HepG2 (cell line): ENCODE measurements at regions not wholly inside any gene's neighbourhood (a gene's known extent, or its start where the extent isn't known, plus 50 kb on each side); places are given as distances from the start of the nearest gene placed in this dataset.
A peak's percentile ranks its signal among the peaks of the same experiment; 100 is the strongest.

Source experiments
- ATAC-seq: fragments of 200-7000 bp; cut with Tn5 transposase; 3 replicates; pipeline ENCODE4 v1.9.1; 2020; ENCODE audit warnings: mild to moderate bottlenecking, moderate library complexity
- BruUV-seq: library from RNA; stranded (reverse); fragments of 400-500 nt; replicated peaks from 2 replicates; lab custom pipeline; 2021; lab: Mats Ljungman, UMichigan
- CTCF ChIA-PET: fragments of 300-600 bp; formaldehyde crosslinking; extraction: SDS; loops from one replicate; lab custom pipeline; 2021; ENCODE audit warnings: low total read pairs, inconsistent platforms, low intra/inter-chr PET ratio; lab: Yijun Ruan, JAX
- POLR2A ChIA-PET: fragments of 350-600 bp; sonication (Branson Sonifier 250); formaldehyde crosslinking; loops from one replicate; lab custom pipeline; 2020; ENCODE audit warnings: antibody characterized with exemption, inconsistent platforms; lab: Yijun Ruan, JAX
- DNase-seq: peaks from one replicate; pipeline ENCODE4 v3.0.0-alpha.2; 2015; ENCODE audit warnings: low spot score
- FAIRE-seq: peaks from 3 replicates; lab custom pipeline; 2011; peaks lifted over from hg19 to GRCh38; lab: Jason Lieb, UNC
- H2AFZ ChIP-seq: one replicate; pipeline ENCODE4 v1.6.1; 2011; ENCODE audit warnings: low read length, inconsistent platforms
- H3K27ac ChIP-seq: fragments of 300-600 bp; 3 replicates; pipeline ENCODE4 v1.8.0; 2011; ENCODE audit warnings: mixed run types, mild to moderate bottlenecking, mixed read lengths, low read length, inconsistent platforms; ENCODE audit not compliant: insufficient read depth; ENCODE audit errors: extremely low read length
- H3K27me3 ChIP-seq, 2 experiments: fragments of 200-600 bp in 1 of 2; 2 replicates in 1 of 2; 3 replicates in 1 of 2; pipeline versions ENCODE4 v1.6.0 to v1.8.0; 2011; ENCODE audit warnings: low read length in 2 of 2, mild to moderate bottlenecking in 2 of 2, moderate library complexity in 2 of 2, inconsistent platforms in 1 of 2; ENCODE audit not compliant: insufficient read depth in 2 of 2, control insufficient read depth in 1 of 2
- H3K36me3 ChIP-seq, 2 experiments: fragments of 200-600 bp in 1 of 2; replicated peaks in 1 of 2; 2 replicates in 1 of 2; 3 replicates in 1 of 2; pipeline versions ENCODE4 v1.5.1 to v1.8.0; 2011; ENCODE audit warnings: low read length in 2 of 2, inconsistent platforms in 1 of 2; ENCODE audit not compliant: insufficient read depth in 2 of 2, control insufficient read depth in 1 of 2
- H3K4me1 ChIP-seq: 2 replicates; pipeline ENCODE4 v1.5.1; 2012; ENCODE audit warnings: low read length, inconsistent platforms; ENCODE audit not compliant: insufficient read depth
- H3K4me2 ChIP-seq: 2 replicates; pipeline ENCODE4 v1.6.0; 2011; ENCODE audit warnings: low read depth, low read length, inconsistent platforms
- H3K4me3 ChIP-seq, 3 experiments: fragments of 200-600 bp in 1 of 3; sonication (generic), shearing (Covaris generic) in 1 of 3; replicated peaks in 1 of 3; 2 replicates each; pipeline ENCODE4 v1.5.1; 2011 to 2016; ENCODE audit warnings: low read length in 3 of 3, inconsistent platforms in 2 of 3, low read depth in 2 of 3, mild to moderate bottlenecking in 2 of 3, control low read depth in 1 of 3, mixed read lengths in 1 of 3; ENCODE audit not compliant: insufficient read depth in 1 of 3
- H3K79me2 ChIP-seq: one replicate; pipeline ENCODE4 v1.6.1; 2011; ENCODE audit warnings: low read length, inconsistent platforms; ENCODE audit not compliant: insufficient read depth
- H3K9ac ChIP-seq: 2 replicates; pipeline ENCODE4 v1.6.0; 2011; ENCODE audit warnings: mild to moderate bottlenecking, low read depth, low read length, inconsistent platforms; ENCODE audit not compliant: insufficient read depth
- H3K9me3 ChIP-seq: 2 replicates; pipeline ENCODE4 v1.5.1; 2012; ENCODE audit warnings: mild to moderate bottlenecking, low read length
- H4K20me1 ChIP-seq: 2 replicates; pipeline ENCODE4 v1.6.0; 2011; ENCODE audit warnings: inconsistent platforms, mild to moderate bottlenecking, low read length, moderate library complexity; ENCODE audit not compliant: insufficient read depth
- CEBPB ChIP-seq: IDR thresholded peaks from 2 replicates; pipeline ENCODE4 v1.6.1; 2011; ENCODE audit warnings: low read depth, low read length, improper control_type of control experiment, borderline replicate concordance
- ZNF619 ChIP-seq: sonication (generic); formaldehyde crosslinking; IDR thresholded peaks from 2 replicates; pipeline ENCODE4 v1.4.0; 2020; ENCODE audit warnings: mild to moderate bottlenecking, missing genetic modification reagents
- ZNF747 ChIP-seq: sonication (generic); formaldehyde crosslinking; IDR thresholded peaks from 2 replicates; pipeline ENCODE4 v1.8.1; 2023; ENCODE audit warnings: missing genetic modification reagents, mild to moderate bottlenecking, borderline replicate concordance
- WGBS: methylation state at CpG from one replicate; pipeline ENCODE4 v1.1.6; 2017; ENCODE audit warnings: low lambda C conversion rate; 5-methylcytosine and 5-hydroxymethylcytosine counted together
- in situ Hi-C: cut with HindIII; loops from 2 replicates; pipeline ENCODE4 v1.10.0; 2017; ENCODE audit warnings: low pct_unique_long_range_greater_than_20kb; ENCODE audit not compliant: extremely low pct_ligation_motif_present
- intact Hi-C: fragments of 100-400 bp; cut with micrococcal nuclease; formaldehyde crosslinking; loops from one replicate; pipeline ENCODE4 v1.10.0; 2022; ENCODE audit not compliant: unreplicated experiment
- TF ChIP-seq, protein P1 (sequence below): sonication (generic); formaldehyde crosslinking; IDR thresholded peaks from 2 replicates; pipeline ENCODE4 v1.4.0; 2020; ENCODE audit warnings: missing genetic modification reagents
- TF ChIP-seq, protein P2 (sequence below): sonication (generic); formaldehyde crosslinking; IDR thresholded peaks from 2 replicates; pipeline ENCODE4 v1.4.0; 2020; ENCODE audit warnings: mild to moderate bottlenecking, missing genetic modification reagents

DNA sequence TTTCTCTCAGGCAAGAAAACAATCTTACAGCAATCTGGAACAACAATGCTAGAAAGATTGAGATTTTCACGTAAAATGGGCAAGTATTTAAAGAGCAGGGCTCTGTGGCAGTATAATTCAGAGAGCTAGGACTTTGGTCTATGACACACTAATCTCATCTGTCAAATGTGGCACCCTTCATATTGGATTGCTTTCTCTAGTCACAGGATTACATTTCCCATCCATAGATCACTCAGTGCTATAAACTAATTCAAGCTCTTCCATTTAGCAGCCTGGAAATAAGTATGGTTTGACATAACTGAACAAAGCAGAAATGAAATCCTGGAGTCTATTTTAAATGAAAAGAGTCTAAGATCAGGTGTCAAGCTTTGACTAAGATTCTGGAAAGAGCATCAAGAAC lies 263.1 kb upstream of the TMPRSS15 start:
- ChIA-PET POLR2A (no interaction called here), CTCF (no interaction called here)
- WGBS: 4% methylated on average over 1 of the region's 1 CpG
- in situ Hi-C loops (no loop called here), intact Hi-C loops (no loop called here)
- no TSS peak for BruUV-seq
- Histone ChIP-seq H3K4me3 (no peak overlapping the region), H3K36me3 (no peaks in the 10 kb centered on the region), H3K27ac (no peak overlapping the region), H3K4me1 (no peaks in the 10 kb centered on the region)
- no peak for DNase-seq
- TF ChIP-seq ZNF747 (CRISPR knock-in tag): no peak
- no peak for TF ChIP-seq ZNF619
- TF ChIP-seq, all 625 proteins: peak for 0
- Histone ChIP-seq H3K27me3 (no peaks in the 10 kb centered on the region), H2AFZ (no peak overlapping the region), H3K9me3 (peaks cover 93% of the 10 kb centered on the region), H3K4me2 (no peak overlapping the region), H3K9ac (no peak overlapping the region), H3K79me2 (no peaks in the 10 kb centered on the region), H4K20me1 (no peaks in the 10 kb centered on the region)
- FAIRE-seq (no peak), ATAC-seq (no peak)

DNA sequence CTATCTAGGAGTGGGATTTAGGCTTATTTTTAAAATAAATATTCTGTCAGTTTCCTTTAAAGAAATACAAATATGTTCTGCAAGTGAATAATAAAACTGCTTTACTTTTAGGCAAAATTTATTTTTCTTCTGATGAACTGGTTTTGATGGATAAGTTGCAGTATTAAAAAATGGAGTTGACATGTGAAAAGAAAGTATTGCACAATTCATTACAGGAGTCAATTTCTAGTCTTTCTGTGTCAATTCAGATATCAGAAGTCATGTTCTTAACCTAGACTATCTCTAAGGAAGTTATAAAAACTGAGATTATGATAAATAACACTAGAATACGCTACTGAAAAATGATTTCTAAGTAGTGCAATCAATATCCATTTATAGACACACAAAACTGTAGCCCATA lies 270.2 kb upstream of the TMPRSS15 start:
- no peak for DNase-seq
- WGBS: 5% methylated on average over 1 of the region's 1 CpG
- Histone ChIP-seq H3K36me3 (no peaks in the 10 kb centered on the region), H3K27me3 (no peaks in the 10 kb centered on the region), H2AFZ (no peak overlapping the region), H3K9me3 (peaks cover 87% of the 10 kb centered on the region), H3K4me1 (no peaks in the 10 kb centered on the region), H3K4me2 (no peak overlapping the region), H3K79me2 (no peaks in the 10 kb centered on the region), H3K27ac (no peak overlapping the region), H3K4me3 (no peak overlapping the region), H3K9ac (no peak overlapping the region), H4K20me1 (no peaks in the 10 kb centered on the region)
- BruUV-seq: no TSS peak
- ChIA-PET CTCF (no interaction called here), POLR2A (no interaction called here)
- intact Hi-C loops (no loop called here), in situ Hi-C loops (no loop called here)
- no peak for ATAC-seq
- TF ChIP-seq, protein P1, sequence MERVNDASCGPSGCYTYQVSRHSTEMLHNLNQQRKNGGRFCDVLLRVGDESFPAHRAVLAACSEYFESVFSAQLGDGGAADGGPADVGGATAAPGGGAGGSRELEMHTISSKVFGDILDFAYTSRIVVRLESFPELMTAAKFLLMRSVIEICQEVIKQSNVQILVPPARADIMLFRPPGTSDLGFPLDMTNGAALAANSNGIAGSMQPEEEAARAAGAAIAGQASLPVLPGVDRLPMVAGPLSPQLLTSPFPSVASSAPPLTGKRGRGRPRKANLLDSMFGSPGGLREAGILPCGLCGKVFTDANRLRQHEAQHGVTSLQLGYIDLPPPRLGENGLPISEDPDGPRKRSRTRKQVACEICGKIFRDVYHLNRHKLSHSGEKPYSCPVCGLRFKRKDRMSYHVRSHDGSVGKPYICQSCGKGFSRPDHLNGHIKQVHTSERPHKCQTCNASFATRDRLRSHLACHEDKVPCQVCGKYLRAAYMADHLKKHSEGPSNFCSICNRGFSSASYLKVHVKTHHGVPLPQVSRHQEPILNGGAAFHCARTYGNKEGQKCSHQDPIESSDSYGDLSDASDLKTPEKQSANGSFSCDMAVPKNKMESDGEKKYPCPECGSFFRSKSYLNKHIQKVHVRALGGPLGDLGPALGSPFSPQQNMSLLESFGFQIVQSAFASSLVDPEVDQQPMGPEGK: no peak
- TF ChIP-seq, protein P2, sequence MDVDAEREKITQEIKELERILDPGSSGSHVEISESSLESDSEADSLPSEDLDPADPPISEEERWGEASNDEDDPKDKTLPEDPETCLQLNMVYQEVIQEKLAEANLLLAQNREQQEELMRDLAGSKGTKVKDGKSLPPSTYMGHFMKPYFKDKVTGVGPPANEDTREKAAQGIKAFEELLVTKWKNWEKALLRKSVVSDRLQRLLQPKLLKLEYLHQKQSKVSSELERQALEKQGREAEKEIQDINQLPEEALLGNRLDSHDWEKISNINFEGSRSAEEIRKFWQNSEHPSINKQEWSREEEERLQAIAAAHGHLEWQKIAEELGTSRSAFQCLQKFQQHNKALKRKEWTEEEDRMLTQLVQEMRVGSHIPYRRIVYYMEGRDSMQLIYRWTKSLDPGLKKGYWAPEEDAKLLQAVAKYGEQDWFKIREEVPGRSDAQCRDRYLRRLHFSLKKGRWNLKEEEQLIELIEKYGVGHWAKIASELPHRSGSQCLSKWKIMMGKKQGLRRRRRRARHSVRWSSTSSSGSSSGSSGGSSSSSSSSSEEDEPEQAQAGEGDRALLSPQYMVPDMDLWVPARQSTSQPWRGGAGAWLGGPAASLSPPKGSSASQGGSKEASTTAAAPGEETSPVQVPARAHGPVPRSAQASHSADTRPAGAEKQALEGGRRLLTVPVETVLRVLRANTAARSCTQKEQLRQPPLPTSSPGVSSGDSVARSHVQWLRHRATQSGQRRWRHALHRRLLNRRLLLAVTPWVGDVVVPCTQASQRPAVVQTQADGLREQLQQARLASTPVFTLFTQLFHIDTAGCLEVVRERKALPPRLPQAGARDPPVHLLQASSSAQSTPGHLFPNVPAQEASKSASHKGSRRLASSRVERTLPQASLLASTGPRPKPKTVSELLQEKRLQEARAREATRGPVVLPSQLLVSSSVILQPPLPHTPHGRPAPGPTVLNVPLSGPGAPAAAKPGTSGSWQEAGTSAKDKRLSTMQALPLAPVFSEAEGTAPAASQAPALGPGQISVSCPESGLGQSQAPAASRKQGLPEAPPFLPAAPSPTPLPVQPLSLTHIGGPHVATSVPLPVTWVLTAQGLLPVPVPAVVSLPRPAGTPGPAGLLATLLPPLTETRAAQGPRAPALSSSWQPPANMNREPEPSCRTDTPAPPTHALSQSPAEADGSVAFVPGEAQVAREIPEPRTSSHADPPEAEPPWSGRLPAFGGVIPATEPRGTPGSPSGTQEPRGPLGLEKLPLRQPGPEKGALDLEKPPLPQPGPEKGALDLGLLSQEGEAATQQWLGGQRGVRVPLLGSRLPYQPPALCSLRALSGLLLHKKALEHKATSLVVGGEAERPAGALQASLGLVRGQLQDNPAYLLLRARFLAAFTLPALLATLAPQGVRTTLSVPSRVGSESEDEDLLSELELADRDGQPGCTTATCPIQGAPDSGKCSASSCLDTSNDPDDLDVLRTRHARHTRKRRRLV (CRISPR knock-in tag): no peak
- peak; percentile 45; the same call in 1 of the 2 replicates for TF ChIP-seq CEBPB
- FAIRE-seq: no peak
